HG03457 (cell line): ENCODE measurements at regions not wholly inside any gene's neighbourhood (a gene's known extent, or its start where the extent isn't known, plus 50 kb on each side); places are given as distances from the start of the nearest gene placed in this dataset.
"Not testable (repeated sequence)": the region's sequence is repeated elsewhere in the genome, so short reads cannot be mapped to it uniquely, and the experiment has no call there.

Experiments
- ATAC-seq: cut with Tn5 transposase; IDR thresholded peaks from one replicate; pipeline ENCODE4 v1.9.1; 2021; ENCODE audit warnings: moderate number of reproducible peaks; ENCODE audit not compliant: unreplicated experiment

DNA sequence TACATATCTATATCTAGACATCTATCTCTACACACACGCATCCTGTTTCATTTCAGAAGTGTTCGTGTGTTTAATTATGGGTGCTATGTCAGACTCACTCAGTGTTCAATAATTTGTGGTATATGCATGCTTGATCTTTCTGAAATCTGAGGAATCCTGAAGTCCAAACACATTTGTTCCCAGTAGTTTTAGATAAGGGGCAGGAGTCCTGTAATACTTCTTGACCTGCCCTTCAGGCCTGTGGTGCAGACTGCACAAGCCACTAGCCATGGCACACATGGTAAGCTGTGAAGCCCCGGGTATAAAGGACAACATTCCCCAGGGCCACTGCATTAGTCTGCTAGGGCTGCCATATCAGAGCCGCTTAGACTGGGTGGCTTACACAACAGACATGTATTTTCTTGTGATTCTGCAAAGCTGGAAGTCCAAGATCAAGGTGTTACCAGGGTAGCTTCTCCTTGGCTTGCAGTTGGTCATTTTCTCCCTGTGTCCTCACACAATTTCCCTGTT is 267.2 kb downstream of the RHOU start:
- no peak for ATAC-seq

- ATAC-seq: no peak
Measured at GRCh38 chr1:229003233-229004031, 267.5 kb upstream of the RAB4A start.

DNA sequence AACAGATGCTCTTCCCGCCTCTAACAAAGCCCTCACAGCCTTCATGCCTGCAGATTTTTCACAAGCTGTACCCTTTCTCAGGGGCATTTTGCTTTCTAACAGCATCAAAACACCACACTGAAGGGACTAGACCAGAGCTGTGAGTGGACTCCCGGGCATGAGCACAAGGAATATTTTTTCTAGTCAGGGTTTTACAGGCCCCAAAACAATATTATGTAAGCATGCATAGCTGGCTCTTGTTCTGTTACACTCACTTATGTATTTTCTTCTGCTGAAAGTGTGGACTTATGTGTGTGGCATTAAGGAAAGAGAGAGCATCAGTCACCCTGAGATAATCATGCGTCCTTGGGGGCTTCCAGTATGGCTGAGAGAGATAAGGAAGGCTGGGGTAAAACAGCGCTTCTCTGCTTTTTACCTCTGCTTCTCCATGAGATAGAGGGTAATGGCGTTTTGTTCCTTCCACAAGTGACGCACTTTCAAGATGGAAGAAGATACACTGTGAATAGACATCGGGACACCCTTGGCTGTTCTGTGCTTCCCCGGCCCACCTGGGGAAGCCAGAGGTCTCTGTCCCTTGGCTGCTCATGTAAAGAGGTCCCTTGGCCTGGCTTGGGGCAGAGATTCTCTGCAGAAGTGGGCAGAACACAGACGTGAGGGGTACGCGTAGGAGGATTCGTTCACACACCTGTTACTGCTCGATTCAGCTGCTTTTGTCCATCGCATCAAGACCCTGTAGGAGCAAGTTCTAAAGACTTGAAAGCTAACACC is 266.7 kb upstream of the RAB4A start:
- no peak for ATAC-seq

DNA sequence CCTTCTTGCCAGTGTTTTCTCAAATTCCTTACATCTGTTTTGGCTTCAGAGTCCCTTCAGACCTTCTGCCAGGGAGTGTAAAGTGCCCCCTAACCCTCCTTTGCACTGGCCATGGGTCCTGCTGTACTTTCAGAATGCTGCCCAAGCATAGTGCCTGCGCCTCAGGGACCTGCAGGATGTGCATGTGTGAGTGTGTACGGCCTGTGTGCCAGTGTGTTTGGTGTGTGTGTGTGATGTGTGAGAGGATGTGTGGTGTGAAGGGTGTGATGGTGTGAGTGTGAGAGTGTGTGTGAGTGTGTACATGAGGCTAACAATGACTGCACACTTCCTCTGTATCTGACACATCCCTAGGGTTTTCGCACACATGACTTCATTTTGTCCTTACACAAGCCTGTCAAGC is 265.8 kb upstream of the RAB4A start:
- no peak for ATAC-seq

DNA sequence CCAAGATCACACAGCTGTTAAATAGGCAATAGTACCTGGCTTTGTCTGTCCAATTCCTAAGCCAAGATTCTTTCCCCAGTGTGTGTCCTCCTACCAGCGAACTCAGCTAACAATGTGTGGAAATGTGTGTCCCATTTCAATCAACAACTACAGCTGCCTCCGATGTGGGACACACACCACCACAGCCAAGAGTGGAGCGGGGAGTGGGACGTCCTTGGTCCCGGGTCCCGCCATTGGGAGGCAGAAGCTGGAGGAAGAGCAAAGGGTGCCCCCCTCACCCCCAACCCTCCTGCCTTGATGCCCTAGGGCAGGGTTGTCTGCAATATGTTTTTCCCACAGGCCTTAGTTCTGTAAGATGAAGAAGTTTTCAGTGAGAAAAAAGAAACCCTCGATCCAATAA is 265.4 kb upstream of the RAB4A start:
- ATAC-seq: no peak

GRCh38 chr1:229006121-229006870 is 264.6 kb upstream of the RAB4A start:
- no peak for ATAC-seq

DNA sequence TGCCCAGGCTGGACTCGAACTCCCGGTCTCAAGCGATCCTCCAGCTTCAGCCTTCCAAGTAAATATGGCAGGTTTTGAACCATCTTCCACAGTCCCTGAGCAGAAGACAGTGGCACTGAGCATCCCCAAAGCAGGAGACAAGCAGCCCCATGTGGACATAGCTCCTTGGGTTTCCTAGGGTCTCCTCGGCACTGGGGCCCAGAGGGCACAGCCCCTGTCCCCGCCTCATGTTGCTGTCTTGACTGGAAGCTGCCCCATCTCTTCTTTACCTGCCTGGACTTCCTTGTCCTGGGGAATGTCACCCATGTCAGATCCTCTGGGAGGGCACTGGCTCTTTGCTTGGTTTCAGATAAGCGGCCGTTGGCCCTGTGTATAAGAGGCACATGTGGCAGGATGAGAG is 263.7 kb upstream of the RAB4A start:
- ATAC-seq: no peak

DNA sequence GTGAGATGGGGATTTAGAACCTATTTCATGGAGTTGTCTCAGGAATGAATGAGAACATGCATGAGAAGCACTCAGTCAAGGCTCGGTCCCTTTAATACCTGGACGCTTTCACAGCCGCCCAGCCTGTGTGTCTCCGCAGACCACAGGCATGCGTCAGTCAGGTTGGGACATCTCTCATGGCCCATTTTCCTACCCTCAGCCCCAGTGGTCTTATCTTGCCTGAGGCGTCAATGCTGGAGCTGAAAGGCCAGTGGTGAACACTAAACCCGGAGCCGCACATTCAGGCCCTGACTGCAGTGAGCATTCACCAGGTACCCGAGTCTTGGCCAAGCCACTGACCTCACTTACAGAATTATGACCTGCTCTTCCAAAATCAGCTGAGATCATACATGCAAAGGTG is 263.2 kb upstream of the RAB4A start:
- no peak for ATAC-seq

DNA sequence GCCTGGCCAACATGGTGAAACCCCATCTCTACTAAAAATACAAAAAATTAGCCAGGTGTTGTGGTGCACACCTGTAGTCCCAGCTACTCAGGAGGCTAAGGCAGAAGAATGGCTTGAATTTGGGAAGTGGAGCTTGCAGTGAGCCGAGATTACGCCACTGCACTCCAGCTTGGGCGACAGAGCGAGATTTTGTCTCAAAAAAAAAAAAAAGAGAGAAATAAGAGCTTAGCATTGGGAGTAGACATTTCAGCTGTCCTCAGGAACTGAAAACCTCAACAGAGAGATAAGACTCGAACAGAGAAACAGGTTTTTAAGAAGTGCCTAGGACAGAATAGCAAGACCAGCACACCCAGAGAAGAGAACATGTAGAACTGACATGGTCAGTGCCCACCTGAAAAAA is 262.6 kb upstream of the RAB4A start:
- not testable (repeated sequence) for ATAC-seq

DNA sequence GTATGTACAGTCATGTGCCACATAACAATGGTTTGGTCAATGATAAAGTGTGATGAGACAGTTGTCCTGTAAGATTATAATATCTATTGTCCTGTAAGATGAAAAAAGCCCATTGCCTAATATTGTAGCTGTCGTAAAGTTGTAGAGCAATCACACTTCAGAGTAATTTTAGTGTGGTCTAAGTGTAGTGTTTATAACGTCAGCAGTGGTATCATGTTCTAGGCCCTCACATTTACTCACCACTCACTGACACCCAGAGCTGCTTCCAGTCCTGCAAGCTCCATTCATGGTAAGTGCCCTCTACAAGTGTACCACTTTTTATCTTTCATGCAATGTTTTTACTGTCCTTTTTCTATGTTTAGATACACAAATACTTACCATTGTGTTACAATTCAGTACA is 259.9 kb upstream of the RAB4A start:
- ATAC-seq: no peak

- no peak for ATAC-seq
Measured at GRCh38 chr1:229012823-229013222, 258.1 kb upstream of the RAB4A start.

- ATAC-seq: no peak
Measured at GRCh38 chr1:229013981-229014380, 256.9 kb upstream of the RAB4A start.

GRCh38 chr1:229015806-229016205 is 255.1 kb upstream of the RAB4A start:
- ATAC-seq: no peak

- ATAC-seq: no peak
Measured at GRCh38 chr1:229017091-229017490, 253.8 kb upstream of the RAB4A start.

DNA sequence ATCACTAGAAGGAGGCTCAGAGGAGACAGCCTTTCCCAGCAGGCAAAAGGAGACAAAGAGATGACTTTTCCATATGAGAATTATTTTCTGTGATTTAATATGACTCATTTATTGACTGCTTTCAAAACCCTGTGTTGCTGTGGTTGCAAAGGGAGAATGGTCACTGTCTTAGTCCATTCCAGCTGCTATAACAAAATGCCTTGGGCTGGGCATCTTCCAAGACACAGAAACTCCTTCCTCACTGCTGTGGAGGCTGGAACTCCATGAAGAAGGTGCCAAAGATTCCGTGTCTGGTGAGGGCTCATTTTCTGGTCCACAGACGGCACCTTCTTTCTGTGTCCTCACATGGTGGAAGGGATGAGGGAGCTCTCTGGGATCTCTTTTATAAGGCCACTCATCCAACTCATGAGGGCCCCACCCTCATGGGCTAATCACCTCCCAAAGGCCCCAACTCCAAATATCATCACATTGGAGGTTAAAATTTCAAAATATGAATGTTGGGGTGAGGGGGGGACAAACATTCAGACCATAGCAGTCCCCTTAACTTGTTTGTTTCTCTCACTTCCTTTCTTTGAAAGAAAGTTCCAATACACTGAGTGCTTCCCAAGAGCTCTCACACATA is 252.1 kb upstream of the RAB4A start:
- no peak for ATAC-seq

- no peak for ATAC-seq
Measured at GRCh38 chr1:229019663-229020271, 251.1 kb upstream of the RAB4A start.

DNA sequence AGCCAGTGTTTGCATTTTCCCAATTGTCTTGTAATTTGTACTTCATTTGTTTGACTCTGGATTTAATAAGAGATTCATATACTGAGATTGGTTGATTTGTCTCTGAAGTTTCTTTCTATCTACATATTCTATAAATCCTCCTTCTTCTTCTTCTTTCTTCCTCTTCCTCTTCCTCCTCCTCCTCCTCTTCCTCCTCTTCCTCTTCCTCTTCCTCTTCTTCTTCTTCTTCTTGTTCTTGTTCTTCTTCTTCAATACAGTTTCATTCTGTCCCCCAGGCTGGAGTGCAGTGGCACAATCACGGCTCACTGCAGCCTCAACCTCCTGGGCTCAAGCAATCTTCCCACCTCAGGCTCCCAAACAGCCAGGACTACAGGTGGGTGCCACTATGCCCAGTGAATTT is 249.9 kb upstream of the RAB4A start:
- ATAC-seq: not testable (repeated sequence)

DNA sequence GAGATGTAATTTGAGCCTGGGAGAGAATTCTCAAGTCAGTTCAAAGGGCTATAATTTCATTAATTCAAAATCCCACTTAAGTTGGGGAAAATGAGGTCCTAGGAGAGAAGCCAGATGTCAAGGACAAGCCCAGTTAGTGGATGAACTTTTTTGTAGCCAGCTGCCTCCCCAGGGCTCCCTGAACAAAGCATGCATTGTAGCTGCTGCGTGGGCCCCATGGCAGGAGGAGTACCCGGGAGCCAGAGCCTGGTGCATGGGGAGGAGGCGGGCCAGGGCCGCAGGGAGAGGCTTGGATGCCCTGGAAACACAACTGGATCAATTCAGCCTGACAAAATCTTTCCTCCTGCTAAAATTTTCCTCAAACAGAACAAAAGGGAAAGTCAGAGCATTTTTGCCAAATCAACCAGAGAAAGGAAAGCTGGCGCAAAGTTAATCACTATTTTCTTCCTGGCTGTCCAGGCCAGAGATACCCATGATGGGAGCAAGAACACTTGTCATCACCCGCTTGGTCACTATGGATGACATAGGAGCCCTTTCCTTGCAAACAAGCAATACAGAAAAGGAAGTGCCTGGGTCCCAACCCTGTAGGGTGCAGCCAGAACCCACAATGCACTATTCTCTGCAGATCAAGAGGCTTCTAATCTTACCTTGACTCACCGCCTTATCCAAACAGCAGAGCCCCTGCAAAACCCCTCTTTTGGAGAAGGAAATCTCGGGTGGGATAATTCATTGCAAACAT is 248.1 kb upstream of the RAB4A start:
- no peak for ATAC-seq

DNA sequence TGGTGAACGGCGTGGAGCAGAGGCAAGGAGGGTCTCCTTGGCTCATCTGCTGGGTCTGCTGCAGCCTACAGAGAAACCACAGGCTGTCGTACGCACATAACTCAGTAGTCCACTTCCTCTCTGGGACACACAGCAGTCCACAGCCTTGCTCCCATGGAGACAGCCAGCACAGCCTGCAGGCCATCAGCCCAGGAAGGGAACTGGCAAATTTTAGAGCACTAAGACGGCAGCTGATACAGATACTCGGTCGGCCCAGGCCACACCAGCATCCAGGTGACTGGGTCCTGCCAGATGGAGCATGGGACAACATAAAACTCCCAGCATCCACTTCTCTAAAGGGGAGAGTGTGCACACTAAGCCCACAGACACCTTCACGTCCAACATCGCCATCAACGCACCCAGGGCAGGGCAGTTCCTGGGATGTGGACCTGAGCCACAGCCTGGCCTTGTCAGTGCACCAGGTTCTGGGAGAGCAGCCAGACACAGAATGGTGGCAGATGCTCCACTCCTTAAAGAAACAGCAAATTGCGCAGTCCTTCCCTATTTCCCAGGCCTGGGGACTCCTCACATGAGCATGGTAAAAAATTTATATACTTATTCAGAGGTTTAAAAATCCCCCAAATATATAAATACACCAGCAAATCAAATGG is 247.1 kb upstream of the RAB4A start:
- no peak for ATAC-seq
